HG03457 (cell line): ENCODE measurements at regions not wholly inside any gene's neighbourhood (a gene's known extent, or its start where the extent isn't known, plus 50 kb on each side); places are given as distances from the start of the nearest gene placed in this dataset.

Source experiments
- ATAC-seq: cut with Tn5 transposase; IDR thresholded peaks from one replicate; pipeline ENCODE4 v1.9.1; 2021; ENCODE audit warnings: moderate number of reproducible peaks; ENCODE audit not compliant: unreplicated experiment

DNA sequence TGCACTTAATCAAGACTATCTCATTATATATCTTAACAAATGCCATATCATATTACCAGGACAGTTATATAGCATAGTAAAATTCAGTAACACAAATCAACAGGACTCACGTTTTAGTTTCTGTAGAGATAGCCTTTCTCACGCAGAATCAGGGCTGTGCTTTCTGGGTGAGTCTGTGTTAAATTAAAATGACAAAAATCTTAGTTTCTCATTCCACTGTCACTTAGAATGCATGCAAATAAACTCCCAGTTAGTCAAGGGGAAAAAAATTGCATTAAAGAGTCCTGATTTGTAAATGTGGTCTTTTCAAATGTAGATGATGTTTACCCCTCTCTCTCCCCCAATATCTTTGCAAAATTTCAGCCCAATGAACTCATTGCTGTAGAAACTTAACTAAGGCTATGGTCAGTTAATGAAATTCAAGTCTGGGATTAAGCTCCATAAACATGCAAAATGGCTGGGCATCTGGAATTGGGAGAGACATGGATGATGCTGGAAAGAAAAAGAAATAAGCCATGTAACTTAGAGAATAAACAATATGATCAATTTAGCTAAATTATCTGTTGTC is 77.8 kb upstream of the MGAT4C start:
- ATAC-seq, result no peak

DNA sequence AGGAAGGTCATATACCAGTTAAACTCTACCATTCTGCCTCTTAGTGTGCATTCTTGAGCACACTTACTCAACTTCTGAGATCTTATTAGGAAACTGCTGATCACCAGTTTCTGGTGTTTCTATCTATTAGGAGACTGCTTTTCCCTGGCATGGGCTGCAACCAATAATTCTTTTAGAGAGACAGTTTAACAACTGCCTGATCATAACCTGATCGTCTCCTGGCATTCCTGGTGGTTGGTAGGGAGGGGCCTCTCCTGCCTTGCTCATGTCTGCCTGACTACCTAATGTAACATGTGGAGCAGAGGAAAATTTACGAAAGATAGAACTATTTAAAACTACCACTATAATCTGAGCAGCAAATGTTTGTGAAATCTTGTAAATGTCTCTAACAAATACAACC is 75.3 kb upstream of the MGAT4C start:
- no peak for ATAC-seq

DNA sequence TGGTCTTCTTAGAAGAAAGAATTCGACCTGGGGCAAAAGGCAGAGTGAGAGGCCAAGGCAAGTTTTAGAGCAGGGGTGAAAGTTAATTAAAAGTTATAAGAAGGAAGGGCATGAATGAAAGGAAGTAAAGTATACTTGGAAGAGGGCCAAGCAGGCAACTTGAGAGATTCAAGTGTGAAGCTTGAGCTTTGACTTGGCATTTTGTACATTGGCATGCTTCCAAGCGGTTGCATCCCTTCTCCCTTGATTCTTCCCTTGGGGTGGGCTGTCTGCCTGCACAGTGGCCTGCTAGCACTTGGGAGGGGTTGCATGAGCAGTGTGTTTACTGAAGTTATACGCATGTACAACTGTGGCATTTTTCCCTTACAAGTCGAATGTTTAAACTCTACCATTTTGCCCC is 74.8 kb upstream of the MGAT4C start:
- ATAC-seq, result no peak

- ATAC-seq, result no peak
These were observed 56.0 kb upstream of the MGAT4C start for GRCh38 chr12:86312232-86312631.
